DOHH2 (cell line): ENCODE measurements at regions not wholly inside any gene's neighbourhood (a gene's known extent, or its start where the extent isn't known, plus 50 kb on each side); places are given as distances from the start of the nearest gene placed in this dataset.

Experiments
- CTCF ChIP-seq: fragments of 200-600 bp; sonication (generic); IDR thresholded peaks from one replicate; pipeline ENCODE4 v1.5.1; 2014; ENCODE audit warnings: antibody characterized with exemption, mild to moderate bottlenecking, low read depth, low read length; ENCODE audit not compliant: poor library complexity, severe bottlenecking
- EZH2phosphoT487 ChIP-seq: fragments of 200-600 bp; sonication (generic); IDR thresholded peaks from 2 replicates; pipeline ENCODE4 v1.6.1; 2017; ENCODE audit warnings: borderline replicate concordance, mild to moderate bottlenecking, antibody characterized with exemption, low read length, moderate library complexity, mixed read lengths

- TF ChIP-seq CTCF (no peak), EZH2phosphoT487 (no peak)
These were observed 137.9 kb upstream of the PRR20G start for GRCh38 chr3:127425505-127426443.
